Testis (tissue), 2 donors: ENCODE measurements at regions not wholly inside any gene's neighbourhood (a gene's known extent, or its start where the extent isn't known, plus 50 kb on each side); places are given as distances from the start of the nearest gene placed in this dataset.

ENCODE experiments used
- DNase-seq: peaks from one replicate; pipeline ENCODE4 v3.0.0-alpha.2; 2019
- H3K27ac ChIP-seq, 2 donors: fragments of 200-600 bp; sonication (generic); one replicate each; pipeline ENCODE4 v1.5.1; 2019
- H3K27me3 ChIP-seq: fragments of 200-600 bp; sonication (generic); one replicate; pipeline ENCODE4 v1.5.1; 2019
- H3K36me3 ChIP-seq: fragments of 200-600 bp; sonication (generic); one replicate; pipeline ENCODE4 v1.5.1; 2017; ENCODE audit warnings: low read depth; ENCODE audit errors: missing control alignments
- H3K4me1 ChIP-seq: fragments of 200-600 bp; sonication (generic); one replicate; pipeline ENCODE4 v1.5.1; 2019
- H3K4me3 ChIP-seq, 2 donors: fragments of 200-600 bp; sonication (generic); one replicate each; pipeline ENCODE4 v1.5.1; 2017 to 2019
- H3K9me3 ChIP-seq: fragments of 200-600 bp; sonication (generic); one replicate; pipeline ENCODE4 v1.5.1; 2017
- POLR2A ChIP-seq: fragments of 450-650 bp; IDR thresholded peaks from one replicate; pipeline ENCODE4 v1.6.1; 2017; ENCODE audit warnings: antibody characterized with exemption, mild to moderate bottlenecking, moderate library complexity
- WGBS, 2 donors: methylation state at CpG; one replicate each; pipeline ENCODE4 v1.1.5; 2018; 5-methylcytosine and 5-hydroxymethylcytosine counted together
- intact Hi-C: fragments of 100-400 bp; cut with DNase I; formaldehyde crosslinking; loops from one replicate; pipeline ENCODE4 v1.15.1; 2023; ENCODE audit warnings: low total_unique reads
- TF ChIP-seq, protein P1 (sequence below), 3 experiments: fragments of 450-650 bp in 2 of 3; fragments of 200-600 bp in 1 of 3; sonication (generic) in 1 of 3; IDR thresholded peaks; one replicate each; pipeline ENCODE4 v1.5.1; 2016 to 2019; ENCODE audit warnings: antibody characterized with exemption in 3 of 3, mild to moderate bottlenecking in 2 of 3, moderate library complexity in 1 of 3

DNA sequence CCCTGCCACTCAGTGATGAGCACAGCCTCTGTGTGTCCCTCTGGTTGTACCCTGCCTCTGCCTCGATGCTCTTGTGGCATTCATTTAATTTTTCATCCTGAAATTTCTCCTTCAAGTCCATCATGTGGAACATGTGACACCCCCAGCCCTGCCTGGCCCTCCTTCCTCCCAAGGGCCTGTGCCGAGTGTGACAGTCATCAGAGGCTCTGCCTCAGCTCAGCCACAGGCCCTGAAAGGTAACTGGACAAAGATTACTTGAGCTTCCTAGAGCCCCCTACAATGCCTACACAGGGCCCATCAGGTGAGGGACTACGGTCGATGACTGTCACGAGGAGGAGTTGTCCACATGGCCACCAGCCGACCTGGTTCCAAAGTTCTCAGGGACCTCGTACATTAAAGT is 75.1 kb downstream of the C1QL2 start:
- 82 to 93% methylated on average over 7 of the region's 7 CpGs for WGBS, 2 donors

DNA sequence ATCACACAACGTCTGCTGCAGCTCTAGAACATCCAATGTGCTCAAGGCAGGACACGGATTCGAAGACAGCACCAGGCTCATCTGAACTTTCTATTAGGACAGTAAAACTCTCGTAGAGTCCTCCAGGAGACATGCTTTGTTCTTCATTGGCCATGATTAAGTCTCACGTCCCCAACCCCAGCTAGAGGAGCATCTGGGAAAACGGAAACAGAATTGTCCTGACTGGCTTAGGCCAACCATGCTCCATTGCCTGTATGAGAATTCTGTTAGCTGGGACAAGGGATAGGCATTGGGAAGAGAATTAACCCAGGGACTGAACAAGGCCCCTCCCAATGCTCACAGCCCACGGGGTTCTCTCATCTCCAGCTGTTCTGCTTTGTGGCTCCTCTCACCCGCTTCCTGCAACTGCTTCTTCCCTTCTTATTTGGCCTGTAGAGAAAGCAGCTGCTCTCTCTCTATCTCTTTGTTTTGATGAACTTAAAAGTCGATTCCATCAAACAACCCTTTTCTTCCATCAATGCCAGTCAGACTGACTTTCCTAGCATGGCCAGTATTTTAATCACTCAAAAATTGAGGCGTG is 75.6 kb downstream of the C1QL2 start:
- Histone ChIP-seq H3K4me1 (peaks cover 6% of the 10 kb centered on the region), H3K27me3 (no peaks in the 10 kb centered on the region), H3K4me3 (no peak overlapping the region), H3K27ac (no peak overlapping the region), H3K36me3 (no peaks in the 10 kb centered on the region), H3K9me3 (no peaks in the 10 kb centered on the region)
- TF ChIP-seq, protein P1, sequence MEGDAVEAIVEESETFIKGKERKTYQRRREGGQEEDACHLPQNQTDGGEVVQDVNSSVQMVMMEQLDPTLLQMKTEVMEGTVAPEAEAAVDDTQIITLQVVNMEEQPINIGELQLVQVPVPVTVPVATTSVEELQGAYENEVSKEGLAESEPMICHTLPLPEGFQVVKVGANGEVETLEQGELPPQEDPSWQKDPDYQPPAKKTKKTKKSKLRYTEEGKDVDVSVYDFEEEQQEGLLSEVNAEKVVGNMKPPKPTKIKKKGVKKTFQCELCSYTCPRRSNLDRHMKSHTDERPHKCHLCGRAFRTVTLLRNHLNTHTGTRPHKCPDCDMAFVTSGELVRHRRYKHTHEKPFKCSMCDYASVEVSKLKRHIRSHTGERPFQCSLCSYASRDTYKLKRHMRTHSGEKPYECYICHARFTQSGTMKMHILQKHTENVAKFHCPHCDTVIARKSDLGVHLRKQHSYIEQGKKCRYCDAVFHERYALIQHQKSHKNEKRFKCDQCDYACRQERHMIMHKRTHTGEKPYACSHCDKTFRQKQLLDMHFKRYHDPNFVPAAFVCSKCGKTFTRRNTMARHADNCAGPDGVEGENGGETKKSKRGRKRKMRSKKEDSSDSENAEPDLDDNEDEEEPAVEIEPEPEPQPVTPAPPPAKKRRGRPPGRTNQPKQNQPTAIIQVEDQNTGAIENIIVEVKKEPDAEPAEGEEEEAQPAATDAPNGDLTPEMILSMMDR (IDR thresholded peaks at IDR 0.05), result no peak
- no peak for TF ChIP-seq POLR2A
- no peak for DNase-seq
- 88 to 89% methylated on average over 10 of the region's 10 CpGs for WGBS, 2 donors
- intact Hi-C loops, result no loop called here

More for the DNA sequence above, 75.1 kb downstream of the C1QL2 start:
- no peaks in the 10 kb centered on the region for H3K27me3 ChIP-seq
- no peaks in the 10 kb centered on the region for H3K36me3 ChIP-seq
- TF ChIP-seq, protein P1 (IDR thresholded peaks at IDR 0.05), result no peak
- TF ChIP-seq POLR2A, result no peak
- no peak overlapping the region for H3K4me3 ChIP-seq
- H3K4me1 ChIP-seq, result peaks cover 6% of the 10 kb centered on the region
- no peaks in the 10 kb centered on the region for H3K9me3 ChIP-seq
- no peak overlapping the region for H3K27ac ChIP-seq
- intact Hi-C loops, result no loop called here
- no peak for DNase-seq

DNA sequence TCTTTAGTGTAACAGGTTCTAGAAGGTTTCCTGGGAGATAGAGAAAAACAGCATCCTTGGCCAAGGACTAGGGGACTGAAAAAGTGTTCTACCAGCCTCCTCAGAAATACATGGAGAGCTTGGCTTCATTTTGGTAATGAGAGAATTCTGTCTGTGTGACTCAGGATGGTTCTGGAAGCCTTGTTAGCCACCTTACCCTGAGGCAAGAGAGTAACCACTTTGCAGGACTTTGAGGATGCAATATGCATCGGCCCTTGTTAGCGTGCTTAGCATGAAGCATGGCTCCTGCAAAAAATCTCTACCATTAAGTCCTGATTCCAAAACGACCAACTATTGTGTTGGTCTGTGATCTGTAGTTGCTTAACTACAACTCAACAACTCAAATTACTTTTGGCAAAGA is 79.8 kb downstream of the C1QL2 start:
- TF ChIP-seq POLR2A, result no peak
- TF ChIP-seq, protein P1 (IDR thresholded peaks at IDR 0.05), result no peak

DNA sequence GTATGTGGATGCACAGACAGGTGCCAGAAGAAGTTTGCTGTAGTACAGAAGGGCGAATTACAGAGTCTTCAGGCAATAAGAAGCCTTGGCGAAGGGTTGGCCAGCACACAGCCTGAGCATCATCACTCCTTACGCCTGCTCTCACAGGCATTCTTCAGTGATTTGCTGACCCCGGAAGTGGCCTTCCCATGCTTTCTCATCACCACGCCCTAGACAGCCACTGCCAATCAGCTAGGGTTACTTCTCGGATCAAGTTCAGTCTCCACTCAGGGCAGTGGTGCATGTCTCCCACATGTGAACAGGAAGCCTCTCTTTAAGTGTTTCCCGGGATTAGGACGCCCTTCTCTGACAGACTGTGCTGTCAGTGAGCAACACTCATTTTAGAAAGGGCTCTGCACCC is 81.8 kb downstream of the C1QL2 start:
- H3K27me3 ChIP-seq, result no peaks in the 10 kb centered on the region
- TF ChIP-seq, protein P1 (IDR thresholded peaks at IDR 0.05), result no peak
- no peak for TF ChIP-seq POLR2A
- no peak overlapping the region for H3K4me3 ChIP-seq
- no peak for DNase-seq
- H3K9me3 ChIP-seq, result no peaks in the 10 kb centered on the region
- H3K27ac ChIP-seq, result no peak overlapping the region
- no peaks in the 10 kb centered on the region for H3K36me3 ChIP-seq
- no peaks in the 10 kb centered on the region for H3K4me1 ChIP-seq
- WGBS, 2 donors, result 73 to 84% methylated on average over 8 of the region's 8 CpGs
- intact Hi-C loops, result no loop called here

More for the DNA sequence above, 79.8 kb downstream of the C1QL2 start:
- H3K36me3 ChIP-seq, result no peaks in the 10 kb centered on the region
- H3K27me3 ChIP-seq, result no peaks in the 10 kb centered on the region
- intact Hi-C loops, result no loop called here
- H3K9me3 ChIP-seq, result no peaks in the 10 kb centered on the region
- H3K27ac ChIP-seq, result no peak overlapping the region
- WGBS, 2 donors, result 82 to 91% methylated on average over 3 of the region's 3 CpGs
- no peak for DNase-seq
- H3K4me1 ChIP-seq, result no peaks in the 10 kb centered on the region
- no peak overlapping the region for H3K4me3 ChIP-seq

DNA sequence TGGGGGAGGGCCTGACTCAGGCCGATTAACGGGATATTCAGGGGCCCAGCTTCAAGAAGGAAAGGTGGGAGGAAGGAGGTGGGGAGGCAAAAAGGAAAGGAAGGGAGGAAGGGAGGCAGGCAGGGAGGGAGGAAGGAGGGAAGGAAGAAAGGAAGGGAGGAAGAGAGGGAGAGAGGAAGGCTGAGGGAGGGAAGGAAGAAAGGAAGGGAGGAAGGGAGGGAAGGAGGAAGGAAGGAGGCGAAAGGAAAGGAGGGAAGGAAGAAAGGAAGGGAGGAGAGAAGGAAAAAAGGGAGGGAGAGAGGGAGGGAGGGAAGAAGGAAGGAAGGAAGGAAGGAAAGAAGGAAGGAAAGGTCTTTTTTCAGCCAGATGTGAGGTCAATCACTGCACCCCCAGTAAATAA is 85.3 kb downstream of the C1QL2 start:
- no peak overlapping the region for H3K4me3 ChIP-seq
- H3K27me3 ChIP-seq, result no peaks in the 10 kb centered on the region
- no peaks in the 10 kb centered on the region for H3K9me3 ChIP-seq
- TF ChIP-seq, protein P1 (IDR thresholded peaks at IDR 0.05), result no peak
- no peak for TF ChIP-seq POLR2A
- H3K27ac ChIP-seq, result no peak overlapping the region
- no peak for DNase-seq
- H3K4me1 ChIP-seq, result no peaks in the 10 kb centered on the region
- H3K36me3 ChIP-seq, result no peaks in the 10 kb centered on the region
- WGBS, 2 donors, result 38 to 47% methylated on average over 3 of the region's 3 CpGs
- intact Hi-C loops, result no loop called here
